ENCODE measurements at regions not wholly inside any gene's neighbourhood (a gene's known extent, or its start where the extent isn't known, plus 50 kb on each side); places are given as distances from the start of the nearest gene placed in this dataset.

GRCh38 chr10:84951616-84952015 is 623.2 kb downstream of the CCSER2 start:
- no peak for TF ChIP-seq CTCF (IDR thresholded peaks at IDR 0.05; ENCODE audit: insufficient read depth, low read depth, low read length)
- TF ChIP-seq EZH2 (IDR thresholded peaks at IDR 0.05; ENCODE audit: insufficient read depth, low read length): no peak
